K562 (cell line): ENCODE measurements at regions not wholly inside any gene's neighbourhood (a gene's known extent, or its start where the extent isn't known, plus 50 kb on each side); places are given as distances from the start of the nearest gene placed in this dataset.

Experiments used
- CHCHD3 ChIP-seq: fragments of 250-450 bp; sonication (Bioruptor Pico); IDR thresholded peaks from 2 replicates; pipeline ENCODE4 v2.1.2; 2022; ENCODE audit warnings: mild to moderate bottlenecking
- CTBP1 ChIP-seq: fragments of 450-650 bp; IDR thresholded peaks from 2 replicates; pipeline ENCODE4 v1.6.1; 2016; ENCODE audit warnings: borderline replicate concordance
- CTCF ChIP-seq, 3 experiments: IDR thresholded peaks in 2 of 3; conservative IDR thresholded peaks in 1 of 3; 2 replicates each; pipeline ENCODE4 v1.5.1; 2011 to 2012; ENCODE audit warnings: low read length in 3 of 3, mild to moderate bottlenecking in 3 of 3, control low read depth in 2 of 3, improper control_type of control experiment in 1 of 3, inconsistent platforms in 1 of 3, low read depth in 1 of 3, mixed read lengths in 1 of 3, moderate library complexity in 1 of 3; ENCODE audit not compliant: insufficient read depth in 2 of 3
- EHMT2 ChIP-seq: fragments of 450-650 bp; IDR thresholded peaks from 2 replicates; pipeline ENCODE4 v1.6.1; 2018; ENCODE audit warnings: antibody characterized with exemption
- EZH2 ChIP-seq: IDR thresholded peaks from 2 replicates; pipeline ENCODE4 v1.6.1; 2012; ENCODE audit warnings: low read depth, mild to moderate bottlenecking, inconsistent platforms, low read length, borderline replicate concordance
- FOXJ3 ChIP-seq: sonication (generic); formaldehyde crosslinking; IDR thresholded peaks from 2 replicates; pipeline ENCODE4 v1.4.0; 2020; ENCODE audit warnings: mild to moderate bottlenecking, missing genetic modification reagents
- GABPA ChIP-seq: fragments of 200-800 bp; sonication (Bioruptor generic); conservative IDR thresholded peaks from 2 replicates; pipeline ENCODE4 v1.6.1; 2016; ENCODE audit warnings: low read depth, missing genetic modification characterization, missing compliant biosample characterization
- HES1 ChIP-seq: fragments of 450-650 bp; IDR thresholded peaks from 2 replicates; pipeline ENCODE4 v1.6.1; 2016; ENCODE audit warnings: low read depth, mild to moderate bottlenecking, moderate library complexity
- PHF20 ChIP-seq: fragments of 450-650 bp; IDR thresholded peaks from 2 replicates; pipeline ENCODE4 v1.6.1; 2018; ENCODE audit not compliant: partially characterized antibody
- SIN3B ChIP-seq: fragments of 450-650 bp; IDR thresholded peaks from 2 replicates; pipeline ENCODE4 v1.6.1; 2017; ENCODE audit warnings: low read depth, mild to moderate bottlenecking, moderate library complexity
- XRCC3 ChIP-seq: fragments of 450-650 bp; IDR thresholded peaks from 2 replicates; pipeline ENCODE4 v1.6.1; 2017; ENCODE audit warnings: mild to moderate bottlenecking, moderate library complexity
- ZNF184 ChIP-seq: sonication (generic); formaldehyde crosslinking; IDR thresholded peaks from 2 replicates; pipeline ENCODE4 v1.5.0; 2020; ENCODE audit warnings: missing genetic modification reagents

GRCh38 chr5:135240283-135240633, 158.8 kb downstream of the MACROH2A1 start:
- TF ChIP-seq EZH2 (no peak), CTCF (IDR thresholded peaks at IDR 0.05 in 2 of 3, conservative IDR thresholded peaks at IDR 0.05 in 1 of 3; ENCODE audit: insufficient read depth in 2 of 3, low read depth in 1 of 3, low read length in 3 of 3) (no peak), CTBP1 (no peak), CHCHD3 (CRISPR knock-in tag) (no peak), SIN3B (no peak), EHMT2 (no peak), FOXJ3 (CRISPR knock-in tag) (no peak), HES1 (no peak), GABPA (no peak), ZNF184 (no peak), XRCC3 (no peak), PHF20 (no peak)
